K562 (cell line): ENCODE measurements at regions not wholly inside any gene's neighbourhood (a gene's known extent, or its start where the extent isn't known, plus 50 kb on each side); places are given as distances from the start of the nearest gene placed in this dataset.

Experiments
- EP300 ChIP-seq: IDR thresholded peaks from 2 replicates; pipeline ENCODE4 v1.6.1; 2012; ENCODE audit warnings: low read length, improper control_type of control experiment
- FOXK2 ChIP-seq, 2 experiments: fragments of 450-650 bp; IDR thresholded peaks in 1 of 2; conservative IDR thresholded peaks in 1 of 2; 2 replicates each; pipeline ENCODE4 v1.6.1; 2016; ENCODE audit warnings: low read depth in 2 of 2, mild to moderate bottlenecking in 1 of 2
- KHSRP ChIP-seq: fragments of 450-650 bp; IDR thresholded peaks from 2 replicates; pipeline ENCODE4 v1.6.1; 2017
- RFX5 ChIP-seq: IDR thresholded peaks from 2 replicates; pipeline ENCODE4 v1.6.1; 2011; ENCODE audit warnings: low read depth, mild to moderate bottlenecking, improper control_type of control experiment, low read length
- ZFP1 ChIP-seq: fragments of 450-650 bp; formaldehyde crosslinking; IDR thresholded peaks from 2 replicates; pipeline ENCODE4 v1.4.0; 2020; ENCODE audit warnings: mild to moderate bottlenecking, mixed read lengths

DNA sequence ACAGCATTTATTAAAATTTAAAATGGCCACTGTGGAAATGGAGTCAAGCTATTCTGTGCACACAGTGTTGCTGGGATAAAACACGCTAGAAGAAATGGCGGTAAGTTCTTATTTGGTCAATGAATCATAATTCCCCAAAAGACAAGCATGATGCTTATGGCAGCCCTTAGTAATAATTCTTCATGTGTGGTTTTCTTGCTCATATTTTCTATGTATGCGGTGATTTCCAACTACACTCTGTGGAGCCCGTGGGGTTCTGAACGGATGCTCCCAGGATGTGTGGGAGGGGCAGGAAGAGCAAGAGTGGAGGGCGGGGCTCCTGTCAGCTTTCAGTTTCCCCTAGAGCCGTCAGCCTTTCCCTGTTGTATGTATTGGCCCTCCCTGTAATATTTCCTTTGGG is 91.7 kb upstream of the RMDN2 start:
- no peak for TF ChIP-seq KHSRP
- TF ChIP-seq ZFP1 (CRISPR knock-in tag) = no peak
- no peak for TF ChIP-seq RFX5
- no peak for TF ChIP-seq FOXK2 (conservative IDR thresholded peaks at IDR 0.05 in 1 of 2, IDR thresholded peaks at IDR 0.05 in 1 of 2; ENCODE audit: low read depth in 2 of 2)
- TF ChIP-seq EP300 = no peak
